GM12878 (cell line): ENCODE measurements at regions not wholly inside any gene's neighbourhood (a gene's known extent, or its start where the extent isn't known, plus 50 kb on each side); places are given as distances from the start of the nearest gene placed in this dataset.
"Not testable (repeated sequence)": the region's sequence is repeated elsewhere in the genome, so short reads cannot be mapped to it uniquely, and the experiment has no call there.

Experiments
- ATAC-seq: fragments of 200-7000 bp; cut with Tn5 transposase; 3 replicates; pipeline ENCODE4 v1.9.1; 2020; ENCODE audit warnings: mild to moderate bottlenecking, moderate library complexity
- BruUV-seq: library from RNA; stranded (reverse); fragments of 400-500 nt; replicated peaks from 2 replicates; lab custom pipeline; 2021; lab: Mats Ljungman, UMichigan
- CTCF ChIA-PET: fragments of 300-600 bp; sonication (Branson Sonifier 250); formaldehyde crosslinking; extraction: SDS; loops from one replicate; lab custom pipeline; 2021; ENCODE audit warnings: inconsistent platforms; lab: Yijun Ruan, JAX
- POLR2A ChIA-PET: fragments of 350-600 bp; formaldehyde crosslinking; extraction: SDS; loops from one replicate; lab custom pipeline; 2021; ENCODE audit warnings: inconsistent platforms; lab: Charles Lee
- RAD21 ChIA-PET: fragments of 300-600 bp; sonication (Branson Sonifier 250); formaldehyde crosslinking; loops from one replicate; lab custom pipeline; 2023; ENCODE audit warnings: antibody characterized with exemption; ENCODE audit not compliant: unreplicated experiment; lab: Charles Lee
- SMC1A ChIA-PET: fragments of 300-600 bp; sonication (Branson Sonifier 250); formaldehyde crosslinking; loops from one replicate; lab custom pipeline; 2023; ENCODE audit not compliant: unreplicated experiment, uncharacterized antibody; lab: Charles Lee
- DNase-seq: peaks from one replicate; pipeline ENCODE4 v3.0.0-alpha.2; 2011; ENCODE audit warnings: low read depth, low spot score
- FAIRE-seq: peaks from 3 replicates; lab custom pipeline; 2011; peaks lifted over from hg19 to GRCh38; lab: Jason Lieb, UNC
- H2AFZ ChIP-seq: 2 replicates; pipeline ENCODE4 v1.6.0; 2011; ENCODE audit warnings: low read depth, low read length, control low read depth; ENCODE audit not compliant: control insufficient read depth
- H3K27ac ChIP-seq: 2 replicates; pipeline ENCODE4 v1.5.1; 2011; ENCODE audit warnings: control low read depth; ENCODE audit not compliant: control insufficient read depth, insufficient read depth
- H3K27me3 ChIP-seq, 2 experiments: replicated peaks in 1 of 2; 2 replicates each; pipeline versions ENCODE4 v1.6.0 to v1.6.1; 2011; ENCODE audit warnings: low read length in 1 of 2; ENCODE audit not compliant: control insufficient read depth in 2 of 2, insufficient read depth in 2 of 2
- H3K36me3 ChIP-seq, 2 experiments: 2 replicates each; pipeline ENCODE4 v1.5.1; 2011; ENCODE audit warnings: low read length in 1 of 2; ENCODE audit not compliant: control insufficient read depth in 2 of 2, insufficient read depth in 2 of 2
- H3K4me1 ChIP-seq: 2 replicates; pipeline ENCODE4 v1.6.1; 2011; ENCODE audit warnings: mild to moderate bottlenecking, low read length, moderate library complexity, mixed read lengths; ENCODE audit not compliant: control insufficient read depth, insufficient read depth
- H3K4me2 ChIP-seq: 2 replicates; pipeline ENCODE4 v1.6.0; 2011; ENCODE audit warnings: control low read depth; ENCODE audit not compliant: control insufficient read depth, insufficient read depth
- H3K4me3 ChIP-seq: fragments of 200-600 bp; sonication (generic); 2 replicates; pipeline ENCODE4 v1.5.1; 2016
- H3K79me2 ChIP-seq: 2 replicates; pipeline ENCODE4 v1.6.0; 2011; ENCODE audit warnings: low read length; ENCODE audit not compliant: control insufficient read depth, insufficient read depth
- H3K9ac ChIP-seq: 2 replicates; pipeline ENCODE4 v1.8.0; 2011; ENCODE audit warnings: low read length, control low read depth, mixed read lengths; ENCODE audit not compliant: control insufficient read depth, insufficient read depth
- H3K9me3 ChIP-seq: replicated peaks from 3 replicates; pipeline ENCODE4 v1.5.1; 2011; ENCODE audit warnings: mild to moderate bottlenecking, low read length; ENCODE audit not compliant: control insufficient read depth, insufficient read depth
- H4K20me1 ChIP-seq: 2 replicates; pipeline ENCODE4 v1.6.0; 2011; ENCODE audit not compliant: control insufficient read depth, insufficient read depth
- BACH1 ChIP-seq: fragments of 450-650 bp; IDR thresholded peaks from 2 replicates; pipeline ENCODE4 v1.6.1; 2017; ENCODE audit warnings: mild to moderate bottlenecking, borderline replicate concordance
- CREB1 ChIP-seq: IDR thresholded peaks from 2 replicates; pipeline ENCODE4 v1.6.1; 2012; ENCODE audit warnings: low read depth, mild to moderate bottlenecking, inconsistent platforms
- ETV6 ChIP-seq, 2 experiments: fragments of 450-650 bp in 1 of 2; IDR thresholded peaks in 1 of 2; conservative IDR thresholded peaks in 1 of 2; 2 replicates each; pipeline ENCODE4 v1.6.1; 2014; ENCODE audit warnings: antibody characterized with exemption in 1 of 2, borderline replicate concordance in 1 of 2, low read depth in 1 of 2, mild to moderate bottlenecking in 1 of 2, moderate library complexity in 1 of 2
- IKZF2 ChIP-seq, 2 experiments: fragments of 450-650 bp; IDR thresholded peaks; 2 replicates each; pipeline ENCODE4 v1.6.1; 2017; ENCODE audit warnings: mild to moderate bottlenecking in 2 of 2, moderate library complexity in 2 of 2
- JUND ChIP-seq: IDR thresholded peaks from 2 replicates; pipeline ENCODE4 v1.6.1; 2012; ENCODE audit warnings: low read depth, mild to moderate bottlenecking, low read length, improper control_type of control experiment, moderate library complexity
- RBBP5 ChIP-seq: fragments of 200-600 bp; sonication (generic); conservative IDR thresholded peaks from 2 replicates; pipeline ENCODE4 v1.6.1; 2016
- SMARCA5 ChIP-seq: fragments of 450-650 bp; IDR thresholded peaks from 2 replicates; pipeline ENCODE4 v1.6.1; 2017; ENCODE audit warnings: mild to moderate bottlenecking
- WGBS: methylation state at CpG from one replicate; pipeline ENCODE4 v1.1.6; 2016; ENCODE audit warnings: low lambda C conversion rate; ENCODE audit not compliant: insufficient replicate concordance, insufficient coverage; ENCODE audit errors: missing lambda C conversion rate; 5-methylcytosine and 5-hydroxymethylcytosine counted together
- in situ Hi-C: fragments of 300-500 bp; cut with MboI; formaldehyde crosslinking; loops from 9 replicates; pipeline ENCODE4 v1.14.3; 2018; ENCODE audit warnings: mixed read lengths
- intact Hi-C: fragments of 100-400 bp; cut with micrococcal nuclease; formaldehyde crosslinking; loops from one replicate; pipeline ENCODE4 v1.14.2; 2022; ENCODE audit not compliant: unreplicated experiment
- TF ChIP-seq, protein P1 (sequence below): IDR thresholded peaks from 2 replicates; pipeline ENCODE4 v1.6.1; 2011; ENCODE audit warnings: low read depth, low read length, improper control_type of control experiment, borderline replicate concordance
- TF ChIP-seq, protein P2 (sequence below): fragments of 450-650 bp; IDR thresholded peaks from 2 replicates; pipeline ENCODE4 v1.6.1; 2017; ENCODE audit warnings: mild to moderate bottlenecking, moderate library complexity

DNA sequence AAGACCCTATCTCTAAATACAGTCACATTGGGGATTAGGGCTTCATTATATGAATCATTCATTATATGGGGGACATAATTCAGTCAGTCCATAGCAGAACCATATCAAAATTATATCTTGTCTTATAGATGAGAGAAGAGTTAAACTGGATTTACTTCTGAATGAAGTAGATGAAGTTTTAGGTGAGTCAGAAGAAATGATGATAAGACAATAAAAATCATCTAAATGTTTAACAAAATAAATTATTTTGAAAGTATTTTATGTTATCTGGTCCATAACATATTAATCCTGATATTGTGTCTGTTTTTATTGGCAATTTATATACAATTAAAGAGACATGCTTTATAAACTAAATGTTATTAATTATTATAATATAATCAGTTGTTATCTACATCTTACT, 76.9 kb upstream of the EFCAB3 start (continued):
- TF ChIP-seq SMARCA5: no peak
- TF ChIP-seq CREB1: no peak
- no peak for TF ChIP-seq RBBP5
- TF ChIP-seq ETV6 (conservative IDR thresholded peaks at IDR 0.05 in 1 of 2, IDR thresholded peaks at IDR 0.05 in 1 of 2; ENCODE audit: borderline replicate concordance in 1 of 2, low read depth in 1 of 2): no peak

DNA sequence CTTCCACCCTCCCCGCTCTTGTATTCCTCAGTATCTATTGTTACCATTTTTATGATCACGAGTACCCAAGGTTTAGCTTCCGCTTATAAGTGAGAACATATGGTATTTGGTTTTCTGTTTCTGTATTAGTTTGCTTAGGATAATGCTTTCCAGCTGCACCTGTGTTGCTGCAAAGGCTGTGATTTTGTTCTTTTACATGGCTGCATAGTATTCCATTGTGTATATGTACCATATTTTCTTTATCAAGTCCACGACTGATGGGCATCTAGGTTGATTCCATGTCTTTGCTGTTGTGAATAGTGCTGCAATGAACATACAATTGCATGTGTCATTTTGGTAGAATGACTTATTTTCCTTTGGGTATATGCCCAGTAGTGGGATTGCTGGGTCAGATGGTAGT, 79.7 kb upstream of the EFCAB3 start:
- intact Hi-C loops (no loop called here), in situ Hi-C loops (no loop called here)
- DNase-seq (no peak), ATAC-seq (no peak), FAIRE-seq (no peak)
- Histone ChIP-seq H3K9ac (no peak overlapping the region), H4K20me1 (no peaks in the 10 kb centered on the region), H3K27ac (no peak overlapping the region), H3K4me3 (no peak overlapping the region), H3K36me3 (no peaks in the 10 kb centered on the region), H2AFZ (no peak overlapping the region), H3K4me2 (no peak overlapping the region), H3K79me2 (no peaks in the 10 kb centered on the region), H3K4me1 (no peaks in the 10 kb centered on the region)
- POLR2A ChIA-PET: no interaction called here
- CTCF ChIA-PET: no interaction called here
- SMC1A ChIA-PET: no interaction called here
- 62% methylated on average over 4 of the region's 4 CpGs for WGBS
- RAD21 ChIA-PET: no interaction called here
- TF ChIP-seq JUND (no peak), IKZF2 (IDR thresholded peaks at IDR 0.05) (no peak), BACH1 (no peak)
- TF ChIP-seq, protein P1, sequence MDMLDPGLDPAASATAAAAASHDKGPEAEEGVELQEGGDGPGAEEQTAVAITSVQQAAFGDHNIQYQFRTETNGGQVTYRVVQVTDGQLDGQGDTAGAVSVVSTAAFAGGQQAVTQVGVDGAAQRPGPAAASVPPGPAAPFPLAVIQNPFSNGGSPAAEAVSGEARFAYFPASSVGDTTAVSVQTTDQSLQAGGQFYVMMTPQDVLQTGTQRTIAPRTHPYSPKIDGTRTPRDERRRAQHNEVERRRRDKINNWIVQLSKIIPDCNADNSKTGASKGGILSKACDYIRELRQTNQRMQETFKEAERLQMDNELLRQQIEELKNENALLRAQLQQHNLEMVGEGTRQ: no peak
- TF ChIP-seq, protein P2, sequence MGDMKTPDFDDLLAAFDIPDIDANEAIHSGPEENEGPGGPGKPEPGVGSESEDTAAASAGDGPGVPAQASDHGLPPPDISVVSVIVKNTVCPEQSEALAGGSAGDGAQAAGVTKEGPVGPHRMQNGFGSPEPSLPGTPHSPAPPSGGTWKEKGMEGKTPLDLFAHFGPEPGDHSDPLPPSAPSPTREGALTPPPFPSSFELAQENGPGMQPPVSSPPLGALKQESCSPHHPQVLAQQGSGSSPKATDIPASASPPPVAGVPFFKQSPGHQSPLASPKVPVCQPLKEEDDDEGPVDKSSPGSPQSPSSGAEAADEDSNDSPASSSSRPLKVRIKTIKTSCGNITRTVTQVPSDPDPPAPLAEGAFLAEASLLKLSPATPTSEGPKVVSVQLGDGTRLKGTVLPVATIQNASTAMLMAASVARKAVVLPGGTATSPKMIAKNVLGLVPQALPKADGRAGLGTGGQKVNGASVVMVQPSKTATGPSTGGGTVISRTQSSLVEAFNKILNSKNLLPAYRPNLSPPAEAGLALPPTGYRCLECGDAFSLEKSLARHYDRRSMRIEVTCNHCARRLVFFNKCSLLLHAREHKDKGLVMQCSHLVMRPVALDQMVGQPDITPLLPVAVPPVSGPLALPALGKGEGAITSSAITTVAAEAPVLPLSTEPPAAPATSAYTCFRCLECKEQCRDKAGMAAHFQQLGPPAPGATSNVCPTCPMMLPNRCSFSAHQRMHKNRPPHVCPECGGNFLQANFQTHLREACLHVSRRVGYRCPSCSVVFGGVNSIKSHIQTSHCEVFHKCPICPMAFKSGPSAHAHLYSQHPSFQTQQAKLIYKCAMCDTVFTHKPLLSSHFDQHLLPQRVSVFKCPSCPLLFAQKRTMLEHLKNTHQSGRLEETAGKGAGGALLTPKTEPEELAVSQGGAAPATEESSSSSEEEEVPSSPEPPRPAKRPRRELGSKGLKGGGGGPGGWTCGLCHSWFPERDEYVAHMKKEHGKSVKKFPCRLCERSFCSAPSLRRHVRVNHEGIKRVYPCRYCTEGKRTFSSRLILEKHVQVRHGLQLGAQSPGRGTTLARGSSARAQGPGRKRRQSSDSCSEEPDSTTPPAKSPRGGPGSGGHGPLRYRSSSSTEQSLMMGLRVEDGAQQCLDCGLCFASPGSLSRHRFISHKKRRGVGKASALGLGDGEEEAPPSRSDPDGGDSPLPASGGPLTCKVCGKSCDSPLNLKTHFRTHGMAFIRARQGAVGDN: no peak
- TF ChIP-seq, all 136 proteins: peak for 0
- BruUV-seq: no TSS peak
- Histone ChIP-seq H3K27me3 (no peaks in the 10 kb centered on the region), H3K9me3 (no peaks in the 10 kb centered on the region; the same call in 2 of the 3 replicates)

DNA sequence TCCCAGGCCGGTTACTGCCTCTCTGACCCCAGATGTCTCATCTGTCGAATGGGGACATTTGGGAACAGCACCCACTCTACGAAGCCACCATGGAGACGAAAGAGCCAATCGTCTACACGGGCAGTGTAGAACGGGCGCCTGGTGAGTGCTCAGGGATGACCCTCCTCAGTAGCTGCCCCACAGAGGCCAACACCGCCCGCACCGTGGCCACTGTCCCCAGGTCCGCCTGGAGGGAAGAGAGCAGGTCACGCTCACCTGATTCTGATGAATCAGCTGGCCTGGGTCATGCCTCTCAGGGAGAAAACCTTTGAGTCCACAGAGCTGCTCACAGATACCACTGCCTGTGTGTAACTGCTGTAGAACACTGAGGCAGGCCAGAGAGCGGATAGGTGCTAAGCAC, 105.1 kb upstream of the EFCAB3 start:
- RAD21 ChIA-PET, SMC1A ChIA-PET, H3K9ac ChIP-seq, in situ Hi-C loops, H3K9me3 ChIP-seq, H3K4me3 ChIP-seq, POLR2A ChIA-PET, H3K27ac ChIP-seq, H3K4me1 ChIP-seq, DNase-seq, FAIRE-seq, H4K20me1 ChIP-seq, BruUV-seq, H3K79me2 ChIP-seq, CTCF ChIA-PET, H3K27me3 ChIP-seq, ATAC-seq, H3K4me2 ChIP-seq, H3K36me3 ChIP-seq, intact Hi-C loops, H2AFZ ChIP-seq: not testable (repeated sequence)
- 57% methylated on average over 8 of the region's 14 CpGs for WGBS
